ENCODE measurements at regions not wholly inside any gene's neighbourhood (a gene's known extent, or its start where the extent isn't known, plus 50 kb on each side); places are given as distances from the start of the nearest gene placed in this dataset.

DNA sequence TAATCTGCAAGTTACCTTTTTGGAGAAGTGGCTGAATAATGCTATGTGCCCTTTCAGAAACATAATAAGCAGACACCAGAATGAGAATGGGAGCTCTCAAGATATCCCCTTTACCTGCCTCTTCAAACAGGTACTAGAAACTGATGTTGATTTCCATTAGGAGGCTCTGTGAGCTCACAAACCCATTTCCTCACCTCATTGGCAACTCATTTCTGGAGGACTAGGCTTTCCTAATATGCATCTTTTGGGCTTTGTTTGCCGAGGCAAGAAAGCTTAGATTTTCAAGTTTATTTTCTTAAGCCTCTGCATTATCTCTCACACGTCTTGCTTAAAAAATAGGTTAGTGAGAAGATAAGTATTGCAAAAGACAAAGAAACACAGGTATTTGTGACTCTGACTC is 313.1 kb upstream of the IRS4 start:
- TF ChIP-seq, protein P1, sequence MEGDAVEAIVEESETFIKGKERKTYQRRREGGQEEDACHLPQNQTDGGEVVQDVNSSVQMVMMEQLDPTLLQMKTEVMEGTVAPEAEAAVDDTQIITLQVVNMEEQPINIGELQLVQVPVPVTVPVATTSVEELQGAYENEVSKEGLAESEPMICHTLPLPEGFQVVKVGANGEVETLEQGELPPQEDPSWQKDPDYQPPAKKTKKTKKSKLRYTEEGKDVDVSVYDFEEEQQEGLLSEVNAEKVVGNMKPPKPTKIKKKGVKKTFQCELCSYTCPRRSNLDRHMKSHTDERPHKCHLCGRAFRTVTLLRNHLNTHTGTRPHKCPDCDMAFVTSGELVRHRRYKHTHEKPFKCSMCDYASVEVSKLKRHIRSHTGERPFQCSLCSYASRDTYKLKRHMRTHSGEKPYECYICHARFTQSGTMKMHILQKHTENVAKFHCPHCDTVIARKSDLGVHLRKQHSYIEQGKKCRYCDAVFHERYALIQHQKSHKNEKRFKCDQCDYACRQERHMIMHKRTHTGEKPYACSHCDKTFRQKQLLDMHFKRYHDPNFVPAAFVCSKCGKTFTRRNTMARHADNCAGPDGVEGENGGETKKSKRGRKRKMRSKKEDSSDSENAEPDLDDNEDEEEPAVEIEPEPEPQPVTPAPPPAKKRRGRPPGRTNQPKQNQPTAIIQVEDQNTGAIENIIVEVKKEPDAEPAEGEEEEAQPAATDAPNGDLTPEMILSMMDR (conservative IDR thresholded peaks at IDR 0.05 in 1 of 2, IDR thresholded peaks at IDR 0.05 in 1 of 2; ENCODE audit: low read depth in 1 of 2, low read length in 2 of 2), result no peak
- no peak for TF ChIP-seq EZH2 (IDR thresholded peaks at IDR 0.05; ENCODE audit: low read length, missing control alignments)
